SH-SY5Y (cell line): ENCODE measurements at regions not wholly inside any gene's neighbourhood (a gene's known extent, or its start where the extent isn't known, plus 50 kb on each side); places are given as distances from the start of the nearest gene placed in this dataset.

Source experiments
- GATA2 ChIP-seq: IDR thresholded peaks from 2 replicates; pipeline ENCODE4 v1.6.1; 2011; ENCODE audit warnings: mild to moderate bottlenecking, low read depth, low read length
- GATA3 ChIP-seq: IDR thresholded peaks from 2 replicates; pipeline ENCODE4 v1.6.1; 2011; ENCODE audit warnings: low read depth, mild to moderate bottlenecking, low read length, moderate library complexity

DNA sequence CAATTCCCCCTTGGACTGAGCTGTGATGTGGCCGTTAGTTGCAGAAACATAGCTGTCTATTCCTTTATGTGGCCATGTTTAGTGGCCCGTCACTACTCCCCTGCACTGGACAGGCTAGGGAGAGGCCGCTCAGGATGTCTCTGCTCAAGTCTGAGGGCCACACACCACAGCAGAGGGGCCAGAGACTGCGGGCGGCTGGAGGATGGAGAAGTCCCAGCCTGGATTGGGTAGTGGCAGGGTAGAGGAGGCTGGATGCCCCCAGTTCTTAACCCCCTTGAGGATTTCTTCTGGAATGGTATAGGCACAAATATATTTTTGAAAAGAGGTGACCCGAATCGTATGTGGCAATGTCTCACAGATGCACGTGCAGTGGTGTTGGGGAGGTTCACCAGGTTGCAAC lies 116.4 kb upstream of the B3GAT1 start:
- TF ChIP-seq GATA2, result no peak
- no peak for TF ChIP-seq GATA3
